HEK293 (cell line): ENCODE measurements at regions not wholly inside any gene's neighbourhood (a gene's known extent, or its start where the extent isn't known, plus 50 kb on each side); places are given as distances from the start of the nearest gene placed in this dataset.

ENCODE experiments used
- CTCF ChIA-PET: fragments of 350-600 bp; formaldehyde crosslinking; extraction: SDS; loops from one replicate; lab custom pipeline; 2021; ENCODE audit warnings: antibody characterized with exemption; lab: Yijun Ruan, JAX
- POLR2A ChIA-PET: fragments of 300-600 bp; formaldehyde crosslinking; extraction: SDS; loops from one replicate; lab custom pipeline; 2020; ENCODE audit warnings: antibody characterized with exemption, inconsistent platforms; lab: Yijun Ruan, JAX
- H3K27ac ChIP-seq: fragments of 200-500 bp; sonication (Bioruptor generic); 2 replicates; pipeline ENCODE4 v1.5.1; 2014; ENCODE audit warnings: low read depth, low read length, control low read depth, inconsistent platforms; ENCODE audit errors: extremely low read depth
- H3K36me3 ChIP-seq, 2 experiments: fragments of 200-500 bp in 1 of 2; sonication (Bioruptor generic) in 1 of 2; 1 replicate in 1 of 2; 2 replicates in 1 of 2; pipeline ENCODE4 v1.5.1; 2014 to 2017; ENCODE audit warnings: inconsistent platforms in 2 of 2, low read length in 2 of 2; ENCODE audit not compliant: control insufficient read depth in 2 of 2, insufficient read depth in 1 of 2
- H3K4me1 ChIP-seq: fragments of 200-500 bp; sonication (Bioruptor generic); 2 replicates; pipeline ENCODE4 v1.5.1; 2014; ENCODE audit warnings: mild to moderate bottlenecking, low read length, inconsistent platforms; ENCODE audit not compliant: control insufficient read depth, insufficient read depth
- H3K4me3 ChIP-seq: 2 replicates; pipeline ENCODE4 v1.5.1; 2011; ENCODE audit warnings: low read depth, mild to moderate bottlenecking, control low read depth, low read length, moderate library complexity
- H3K9me3 ChIP-seq: fragments of 200-500 bp; sonication (Bioruptor generic); 2 replicates; pipeline ENCODE4 v1.5.1; 2014; ENCODE audit warnings: low read depth, low read length, inconsistent platforms; ENCODE audit not compliant: control insufficient read depth, insufficient read depth
- ATF2 ChIP-seq: fragments of 450-650 bp; formaldehyde crosslinking; IDR thresholded peaks from 2 replicates; pipeline ENCODE4 v1.5.1; 2016; ENCODE audit warnings: missing biosample characterization, missing genetic modification characterization, low read depth
- GLI4 ChIP-seq: fragments of 450-650 bp; formaldehyde crosslinking; IDR thresholded peaks from 2 replicates; pipeline ENCODE4 v1.5.1; 2016; ENCODE audit warnings: missing biosample characterization, missing genetic modification characterization
- KLF17 ChIP-seq: fragments of 450-650 bp; formaldehyde crosslinking; IDR thresholded peaks from 2 replicates; pipeline ENCODE4 v1.5.1; 2016; ENCODE audit warnings: missing biosample characterization, missing genetic modification characterization
- KLF7 ChIP-seq: fragments of 450-650 bp; formaldehyde crosslinking; IDR thresholded peaks from 2 replicates; pipeline ENCODE4 v1.5.1; 2016; ENCODE audit warnings: missing biosample characterization, missing genetic modification characterization, borderline replicate concordance
- ZBTB21 ChIP-seq: fragments of 450-650 bp; formaldehyde crosslinking; IDR thresholded peaks from 2 replicates; pipeline ENCODE4 v1.5.1; 2017; ENCODE audit warnings: missing biosample characterization, missing genetic modification characterization
- ZBTB8A ChIP-seq: fragments of 450-650 bp; formaldehyde crosslinking; IDR thresholded peaks from 2 replicates; pipeline ENCODE4 v1.5.1; 2016; ENCODE audit warnings: missing biosample characterization, missing genetic modification characterization
- ZFP3 ChIP-seq: fragments of 450-650 bp; formaldehyde crosslinking; IDR thresholded peaks from 2 replicates; pipeline ENCODE4 v1.5.1; 2016; ENCODE audit warnings: low read depth, missing biosample characterization, missing genetic modification characterization
- ZFP41 ChIP-seq: fragments of 450-650 bp; formaldehyde crosslinking; IDR thresholded peaks from 2 replicates; pipeline ENCODE4 v1.5.1; 2016; ENCODE audit warnings: missing biosample characterization, missing genetic modification characterization, borderline replicate concordance
- ZNF121 ChIP-seq: fragments of 450-650 bp; formaldehyde crosslinking; IDR thresholded peaks from 2 replicates; pipeline ENCODE4 v1.5.1; 2016; ENCODE audit warnings: missing biosample characterization, missing genetic modification characterization
- ZNF133 ChIP-seq: fragments of 450-650 bp; formaldehyde crosslinking; IDR thresholded peaks from 2 replicates; pipeline ENCODE4 v1.5.1; 2016; ENCODE audit warnings: missing biosample characterization, missing genetic modification characterization
- ZNF146 ChIP-seq: fragments of 450-650 bp; formaldehyde crosslinking; IDR thresholded peaks from 2 replicates; pipeline ENCODE4 v1.5.1; 2016; ENCODE audit warnings: missing biosample characterization, missing genetic modification characterization
- ZNF18 ChIP-seq: fragments of 450-650 bp; formaldehyde crosslinking; IDR thresholded peaks from 2 replicates; pipeline ENCODE4 v1.5.1; 2016; ENCODE audit warnings: missing biosample characterization, missing genetic modification characterization
- ZNF239 ChIP-seq: fragments of 450-650 bp; formaldehyde crosslinking; IDR thresholded peaks from 2 replicates; pipeline ENCODE4 v1.5.1; 2016; ENCODE audit warnings: missing biosample characterization, missing genetic modification characterization
- ZNF248 ChIP-seq: fragments of 450-650 bp; formaldehyde crosslinking; IDR thresholded peaks from 2 replicates; pipeline ENCODE4 v1.5.1; 2017; ENCODE audit warnings: missing biosample characterization, missing genetic modification characterization
- ZNF488 ChIP-seq: fragments of 450-650 bp; formaldehyde crosslinking; IDR thresholded peaks from 2 replicates; pipeline ENCODE4 v1.5.1; 2016; ENCODE audit warnings: missing biosample characterization, missing genetic modification characterization
- ZNF529 ChIP-seq: fragments of 450-650 bp; formaldehyde crosslinking; IDR thresholded peaks from 2 replicates; pipeline ENCODE4 v1.5.1; 2017; ENCODE audit warnings: missing genetic modification characterization, missing biosample characterization; ENCODE audit not compliant: insufficient replicate concordance
- ZNF610 ChIP-seq: fragments of 450-650 bp; formaldehyde crosslinking; IDR thresholded peaks from 2 replicates; pipeline ENCODE4 v1.5.1; 2016; ENCODE audit warnings: missing biosample characterization, missing genetic modification characterization, borderline replicate concordance
- ZNF626 ChIP-seq: fragments of 450-650 bp; sonication (Bioruptor Pico); formaldehyde crosslinking; IDR thresholded peaks from 2 replicates; pipeline ENCODE4 v1.5.1; 2018; ENCODE audit warnings: missing biosample characterization, missing genetic modification characterization, inconsistent platforms
- ZNF629 ChIP-seq: fragments of 450-650 bp; formaldehyde crosslinking; IDR thresholded peaks from 2 replicates; pipeline ENCODE4 v1.5.1; 2017; ENCODE audit warnings: missing biosample characterization, missing genetic modification characterization
- ZNF660 ChIP-seq: fragments of 450-650 bp; IDR thresholded peaks from 2 replicates; pipeline ENCODE4 v1.5.1; 2018; ENCODE audit warnings: missing biosample characterization, mild to moderate bottlenecking, missing genetic modification characterization
- ZNF785 ChIP-seq: fragments of 450-650 bp; formaldehyde crosslinking; IDR thresholded peaks from 2 replicates; pipeline ENCODE4 v1.5.1; 2016; ENCODE audit warnings: missing biosample characterization, missing genetic modification characterization
- ZNF792 ChIP-seq: fragments of 450-650 bp; formaldehyde crosslinking; IDR thresholded peaks from 2 replicates; pipeline ENCODE4 v1.5.1; 2016; ENCODE audit warnings: missing biosample characterization, missing genetic modification characterization
- ZSCAN18 ChIP-seq: fragments of 450-650 bp; formaldehyde crosslinking; IDR thresholded peaks from 2 replicates; pipeline ENCODE4 v1.5.1; 2016; ENCODE audit warnings: missing biosample characterization, missing genetic modification characterization

- H3K9me3 ChIP-seq: no peaks in the 10 kb centered on the region
- ChIA-PET CTCF (interaction anchor here (0.6 kb wide), 1 partner anchor 46 kb away, joined by 3 read pairs; no protein-coding TSS in a partner anchor), POLR2A (no interaction called here)
- no peak overlapping the region for H3K27ac ChIP-seq
- no peak overlapping the region for H3K4me3 ChIP-seq
- TF ChIP-seq ZNF488 (tag by site-specific recombination) (no peak), KLF17 (tag by site-specific recombination) (no peak), ZFP41 (tag by site-specific recombination) (no peak), ZNF133 (tag by site-specific recombination) (no peak), ZSCAN18 (no peak)
- no peaks in the 10 kb centered on the region for H3K4me1 ChIP-seq
- no peaks in the 10 kb centered on the region for H3K36me3 ChIP-seq
These were observed 590.5 kb upstream of the RORB start for GRCh38 chr9:73906671-73907070.

GRCh38 chr9:73911804-73912203 is 585.3 kb upstream of the RORB start:
- Histone ChIP-seq H3K36me3 (no peaks in the 10 kb centered on the region), H3K4me3 (no peak overlapping the region), H3K9me3 (no peaks in the 10 kb centered on the region)
- POLR2A ChIA-PET: no interaction called here
- CTCF ChIA-PET: no interaction called here
- TF ChIP-seq ZNF785 (no peak), ZNF239 (tag by site-specific recombination) (no peak), ZNF146 (no peak), ZNF660 (tag by site-specific recombination) (no peak), ATF2 (tag by site-specific recombination) (no peak), ZNF610 (no peak)
- TF ChIP-seq, all 188 proteins: peak for 0
- Histone ChIP-seq H3K27ac (no peak overlapping the region), H3K4me1 (no peaks in the 10 kb centered on the region)

- CTCF ChIA-PET: no interaction called here
- H3K4me3 ChIP-seq: no peak overlapping the region
- H3K36me3 ChIP-seq: no peaks in the 10 kb centered on the region
- H3K4me1 ChIP-seq: no peaks in the 10 kb centered on the region
- POLR2A ChIA-PET: no interaction called here
- H3K9me3 ChIP-seq: no peaks in the 10 kb centered on the region
- no peak overlapping the region for H3K27ac ChIP-seq
- TF ChIP-seq ZNF629 (tag by site-specific recombination) (no peak), ZNF529 (no peak), KLF7 (tag by site-specific recombination) (no peak), GLI4 (tag by site-specific recombination) (no peak), ZNF792 (tag by site-specific recombination) (no peak), ZBTB8A (no peak), ZNF248 (tag by site-specific recombination) (no peak), ZBTB21 (tag by site-specific recombination) (no peak), ZNF121 (tag by site-specific recombination) (no peak), ZNF626 (tag by site-specific recombination) (no peak), ZFP3 (tag by site-specific recombination) (no peak), ZNF18 (tag by site-specific recombination) (no peak)
- TF ChIP-seq, all 188 proteins: peak for 0
These were observed 581.0 kb upstream of the RORB start for GRCh38 chr9:73916016-73916673.
